K562 (cell line): ENCODE measurements at regions not wholly inside any gene's neighbourhood (a gene's known extent, or its start where the extent isn't known, plus 50 kb on each side); places are given as distances from the start of the nearest gene placed in this dataset.

Experiments used
- CEBPB ChIP-seq: fragments of 450-650 bp; IDR thresholded peaks from 2 replicates; pipeline ENCODE4 v1.6.1; 2016; ENCODE audit warnings: missing genetic modification characterization, missing compliant biosample characterization
- FUS ChIP-seq: fragments of 200-400 bp; formaldehyde crosslinking; optimal IDR thresholded peaks from 2 replicates; pipeline ENCODE3; 2017; ENCODE audit warnings: low read depth, low read length
- NCOA2 ChIP-seq, 2 experiments: fragments of 450-650 bp; IDR thresholded peaks; 2 replicates each; pipeline ENCODE4 v1.6.1; 2018; ENCODE audit warnings: mild to moderate bottlenecking in 2 of 2, moderate library complexity in 1 of 2; ENCODE audit not compliant: partially characterized antibody in 2 of 2
- ZNF143 ChIP-seq: sonication (generic); formaldehyde crosslinking; IDR thresholded peaks from 2 replicates; pipeline ENCODE4 v1.9.0; 2022; ENCODE audit warnings: mild to moderate bottlenecking, missing genetic modification reagents
- TF ChIP-seq, protein P1 (sequence below), 3 experiments: IDR thresholded peaks in 2 of 3; conservative IDR thresholded peaks in 1 of 3; 2 replicates each; pipeline ENCODE4 v1.5.1; 2011 to 2012; ENCODE audit warnings: low read length in 3 of 3, mild to moderate bottlenecking in 3 of 3, control low read depth in 2 of 3, improper control_type of control experiment in 1 of 3, inconsistent platforms in 1 of 3, low read depth in 1 of 3, mixed read lengths in 1 of 3, moderate library complexity in 1 of 3; ENCODE audit not compliant: insufficient read depth in 2 of 3
- TF ChIP-seq, protein P2 (sequence below): sonication (generic); formaldehyde crosslinking; IDR thresholded peaks from 2 replicates; pipeline ENCODE4 v1.8.0; 2022; ENCODE audit warnings: mild to moderate bottlenecking, missing genetic modification reagents
- TF ChIP-seq, protein P3 (sequence below): sonication (generic); formaldehyde crosslinking; IDR thresholded peaks from 2 replicates; pipeline ENCODE4 v1.5.0; 2020; ENCODE audit warnings: missing genetic modification reagents

DNA sequence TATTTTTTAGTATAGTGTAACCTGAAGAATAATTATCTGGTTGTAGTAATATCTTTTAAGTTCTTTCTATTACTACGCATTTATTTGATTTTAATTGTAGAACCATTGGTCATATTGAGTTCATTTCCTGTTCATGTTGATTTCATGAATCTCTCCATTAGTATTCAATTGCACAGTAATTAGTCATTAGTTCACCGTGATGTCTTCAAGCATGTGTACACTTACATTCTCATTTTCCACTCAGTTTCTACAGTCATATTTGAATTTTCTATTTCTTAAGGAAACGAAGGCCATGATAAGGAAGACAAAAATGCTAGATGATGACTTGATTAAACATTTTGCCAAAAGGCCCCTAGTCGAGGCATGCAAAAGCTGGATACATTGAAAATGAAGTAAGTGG lies 333.7 kb upstream of the FANCL start:
- no peak for TF ChIP-seq FUS
- TF ChIP-seq CEBPB (tag): no peak
- TF ChIP-seq, protein P1, sequence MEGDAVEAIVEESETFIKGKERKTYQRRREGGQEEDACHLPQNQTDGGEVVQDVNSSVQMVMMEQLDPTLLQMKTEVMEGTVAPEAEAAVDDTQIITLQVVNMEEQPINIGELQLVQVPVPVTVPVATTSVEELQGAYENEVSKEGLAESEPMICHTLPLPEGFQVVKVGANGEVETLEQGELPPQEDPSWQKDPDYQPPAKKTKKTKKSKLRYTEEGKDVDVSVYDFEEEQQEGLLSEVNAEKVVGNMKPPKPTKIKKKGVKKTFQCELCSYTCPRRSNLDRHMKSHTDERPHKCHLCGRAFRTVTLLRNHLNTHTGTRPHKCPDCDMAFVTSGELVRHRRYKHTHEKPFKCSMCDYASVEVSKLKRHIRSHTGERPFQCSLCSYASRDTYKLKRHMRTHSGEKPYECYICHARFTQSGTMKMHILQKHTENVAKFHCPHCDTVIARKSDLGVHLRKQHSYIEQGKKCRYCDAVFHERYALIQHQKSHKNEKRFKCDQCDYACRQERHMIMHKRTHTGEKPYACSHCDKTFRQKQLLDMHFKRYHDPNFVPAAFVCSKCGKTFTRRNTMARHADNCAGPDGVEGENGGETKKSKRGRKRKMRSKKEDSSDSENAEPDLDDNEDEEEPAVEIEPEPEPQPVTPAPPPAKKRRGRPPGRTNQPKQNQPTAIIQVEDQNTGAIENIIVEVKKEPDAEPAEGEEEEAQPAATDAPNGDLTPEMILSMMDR (IDR thresholded peaks at IDR 0.05 in 2 of 3, conservative IDR thresholded peaks at IDR 0.05 in 1 of 3; ENCODE audit: insufficient read depth in 2 of 3, low read depth in 1 of 3, low read length in 3 of 3): no peak
- TF ChIP-seq, protein P2, sequence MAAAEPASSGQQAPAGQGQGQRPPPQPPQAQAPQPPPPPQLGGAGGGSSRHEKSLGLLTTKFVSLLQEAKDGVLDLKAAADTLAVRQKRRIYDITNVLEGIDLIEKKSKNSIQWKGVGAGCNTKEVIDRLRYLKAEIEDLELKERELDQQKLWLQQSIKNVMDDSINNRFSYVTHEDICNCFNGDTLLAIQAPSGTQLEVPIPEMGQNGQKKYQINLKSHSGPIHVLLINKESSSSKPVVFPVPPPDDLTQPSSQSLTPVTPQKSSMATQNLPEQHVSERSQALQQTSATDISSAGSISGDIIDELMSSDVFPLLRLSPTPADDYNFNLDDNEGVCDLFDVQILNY (CRISPR knock-in tag): no peak
- TF ChIP-seq, protein P3, sequence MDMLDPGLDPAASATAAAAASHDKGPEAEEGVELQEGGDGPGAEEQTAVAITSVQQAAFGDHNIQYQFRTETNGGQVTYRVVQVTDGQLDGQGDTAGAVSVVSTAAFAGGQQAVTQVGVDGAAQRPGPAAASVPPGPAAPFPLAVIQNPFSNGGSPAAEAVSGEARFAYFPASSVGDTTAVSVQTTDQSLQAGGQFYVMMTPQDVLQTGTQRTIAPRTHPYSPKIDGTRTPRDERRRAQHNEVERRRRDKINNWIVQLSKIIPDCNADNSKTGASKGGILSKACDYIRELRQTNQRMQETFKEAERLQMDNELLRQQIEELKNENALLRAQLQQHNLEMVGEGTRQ (CRISPR knock-in tag): no peak
- TF ChIP-seq NCOA2 (IDR thresholded peaks at IDR 0.05; ENCODE audit: partially characterized antibody in 2 of 2): no peak
- no peak for TF ChIP-seq ZNF143
